SJCRH30 (cell line): ENCODE measurements at regions not wholly inside any gene's neighbourhood (a gene's known extent, or its start where the extent isn't known, plus 50 kb on each side); places are given as distances from the start of the nearest gene placed in this dataset.

Experiments
- DNase-seq, 2 experiments: peaks; one replicate each; pipeline ENCODE4 v3.0.0-alpha.2; 2015 to 2020
- H3K27ac ChIP-seq: fragments of 250-450 bp; sonication (Bioruptor Pico); 2 replicates; pipeline ENCODE4 v1.5.1; 2020; ENCODE audit warnings: mild to moderate bottlenecking, moderate library complexity
- H3K27me3 ChIP-seq: fragments of 250-450 bp; sonication (Bioruptor Pico); 2 replicates; pipeline ENCODE4 v1.5.1; 2020; ENCODE audit warnings: mild to moderate bottlenecking, moderate library complexity
- H3K36me3 ChIP-seq: fragments of 250-450 bp; sonication (Bioruptor Pico); 2 replicates; pipeline ENCODE4 v1.5.1; 2020; ENCODE audit warnings: mild to moderate bottlenecking, moderate library complexity
- H3K4me1 ChIP-seq: fragments of 250-450 bp; sonication (Bioruptor Pico); 2 replicates; pipeline ENCODE4 v1.5.1; 2020; ENCODE audit warnings: mild to moderate bottlenecking, moderate library complexity
- H3K4me3 ChIP-seq: fragments of 250-450 bp; sonication (Bioruptor Pico); 2 replicates; pipeline ENCODE4 v1.5.1; 2020; ENCODE audit warnings: mild to moderate bottlenecking, moderate library complexity
- H3K9me3 ChIP-seq: fragments of 250-450 bp; sonication (Bioruptor Pico); replicated peaks from 2 replicates; pipeline ENCODE4 v1.5.1; 2020; ENCODE audit warnings: mild to moderate bottlenecking, moderate library complexity

- no peak overlapping the region for H3K27ac ChIP-seq
- no peaks in the 10 kb centered on the region for H3K4me1 ChIP-seq
- no peak overlapping the region for H3K4me3 ChIP-seq
- H3K27me3 ChIP-seq, result no peaks in the 10 kb centered on the region
- DNase-seq, result no peak
- no peaks in the 10 kb centered on the region for H3K9me3 ChIP-seq
- no peaks in the 10 kb centered on the region for H3K36me3 ChIP-seq
Observed at GRCh38 chr5:40317023-40317422, 362.7 kb upstream of the PTGER4 start.

DNA sequence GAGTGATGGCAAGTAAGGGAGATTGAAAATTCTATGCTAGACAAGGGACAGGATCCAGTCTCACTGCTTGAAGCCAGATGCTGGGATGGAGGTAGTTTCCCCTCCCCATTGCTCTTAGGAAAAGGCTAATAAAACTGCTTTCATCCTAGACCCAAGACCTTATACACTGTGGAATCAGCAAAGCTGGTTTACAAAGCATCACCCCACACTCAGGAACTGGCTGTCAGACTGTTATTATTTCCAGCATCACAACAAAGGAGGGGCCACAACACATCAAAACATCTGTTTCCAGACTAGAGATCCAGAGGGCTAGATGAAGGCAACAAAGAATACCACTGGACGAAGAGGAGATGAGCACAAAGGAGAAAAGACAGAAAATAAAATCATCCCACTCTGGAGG is 364.6 kb upstream of the PTGER4 start:
- Histone ChIP-seq H3K4me1 (no peaks in the 10 kb centered on the region), H3K9me3 (no peaks in the 10 kb centered on the region), H3K27me3 (no peaks in the 10 kb centered on the region), H3K27ac (no peak overlapping the region), H3K36me3 (no peaks in the 10 kb centered on the region), H3K4me3 (no peak overlapping the region)
- DNase-seq, result no peak

GRCh38 chr5:40314275-40314674 is 365.4 kb upstream of the PTGER4 start:
- H3K9me3 ChIP-seq, result no peaks in the 10 kb centered on the region
- no peaks in the 10 kb centered on the region for H3K4me1 ChIP-seq
- DNase-seq, result no peak
- H3K27ac ChIP-seq, result no peak overlapping the region
- H3K4me3 ChIP-seq, result no peak overlapping the region
- H3K27me3 ChIP-seq, result no peaks in the 10 kb centered on the region
- H3K36me3 ChIP-seq, result no peaks in the 10 kb centered on the region

DNA sequence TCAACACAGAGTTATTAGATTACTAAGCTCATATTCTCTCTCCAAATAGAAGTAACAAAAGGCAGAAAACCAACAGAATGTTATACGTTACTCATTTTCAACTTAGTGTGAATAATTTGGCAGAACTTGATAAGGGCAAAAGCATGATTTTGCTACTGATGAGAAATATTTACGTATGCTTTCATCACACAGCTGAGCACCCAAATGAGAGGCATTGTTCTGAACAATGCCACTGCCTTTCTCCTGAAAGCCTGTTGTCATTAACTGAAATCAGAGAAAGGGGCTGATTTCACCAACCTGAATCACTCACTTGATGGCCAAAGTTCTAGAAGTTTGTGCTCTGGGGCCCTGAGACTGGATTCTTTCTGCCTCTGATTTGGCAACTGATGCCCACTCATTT is 367.5 kb upstream of the PTGER4 start:
- no peak overlapping the region for H3K27ac ChIP-seq

DNA sequence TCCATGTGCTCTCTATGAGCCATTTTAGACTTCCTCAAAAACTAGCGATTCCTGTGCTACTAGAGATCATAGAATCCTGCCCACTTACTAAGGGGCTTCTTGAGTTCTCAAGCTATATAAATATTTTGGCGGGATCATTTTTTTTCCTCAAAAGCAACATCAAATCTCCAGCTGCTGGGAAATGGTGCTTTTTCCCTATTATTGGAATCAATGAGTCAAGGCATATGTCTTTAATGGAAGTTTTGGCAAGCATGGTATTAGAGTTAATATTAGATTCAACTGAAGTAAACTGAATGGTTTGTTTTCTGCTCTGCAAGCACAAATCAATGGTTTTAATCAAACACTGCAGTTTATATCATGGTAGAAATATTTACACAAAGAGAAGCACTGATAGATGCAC is 369.9 kb upstream of the PTGER4 start:
- H3K27me3 ChIP-seq, result peaks cover 4% of the 10 kb centered on the region; the same call in 1 of the 2 replicates
- H3K4me1 ChIP-seq, result no peaks in the 10 kb centered on the region
- H3K9me3 ChIP-seq, result no peaks in the 10 kb centered on the region
- no peaks in the 10 kb centered on the region for H3K36me3 ChIP-seq
- no peak for DNase-seq
- no peak overlapping the region for H3K4me3 ChIP-seq
- no peak overlapping the region for H3K27ac ChIP-seq

More for the DNA sequence above, 367.5 kb upstream of the PTGER4 start:
- Histone ChIP-seq H3K4me3 (no peak overlapping the region), H3K9me3 (no peaks in the 10 kb centered on the region), H3K36me3 (no peaks in the 10 kb centered on the region), H3K4me1 (no peaks in the 10 kb centered on the region), H3K27me3 (no peaks in the 10 kb centered on the region)
- DNase-seq, result no peak

DNA sequence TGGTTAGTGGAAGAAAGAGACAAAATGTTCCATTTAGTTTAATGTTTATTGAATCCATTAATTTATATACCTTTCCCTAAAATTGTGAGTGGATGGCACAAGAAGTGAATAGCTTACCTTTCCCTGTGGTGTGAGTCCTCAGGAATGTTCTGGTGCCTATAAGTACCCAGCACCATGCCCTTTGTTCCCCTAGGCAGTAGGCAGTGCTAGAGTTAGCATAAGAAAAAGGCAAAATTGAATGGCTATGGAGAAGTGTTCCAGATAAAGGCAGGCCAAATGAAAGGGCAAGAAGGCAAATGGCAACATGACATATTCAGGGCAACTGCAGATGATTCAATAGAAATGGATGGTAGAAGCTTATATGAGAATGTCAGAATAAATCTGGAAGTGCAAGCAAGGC is 370.8 kb upstream of the PTGER4 start:
- H3K27ac ChIP-seq, result no peak overlapping the region
- no peaks in the 10 kb centered on the region for H3K4me1 ChIP-seq
- no peaks in the 10 kb centered on the region for H3K36me3 ChIP-seq
- no peaks in the 10 kb centered on the region for H3K9me3 ChIP-seq
- peaks cover 4% of the 10 kb centered on the region; the same call in 1 of the 2 replicates for H3K27me3 ChIP-seq
- no peak overlapping the region for H3K4me3 ChIP-seq
- DNase-seq, result no peak

- H3K27ac ChIP-seq, result no peak overlapping the region
- peaks cover 4% of the 10 kb centered on the region; the same call in 1 of the 2 replicates for H3K27me3 ChIP-seq
- DNase-seq, result no peak
- H3K9me3 ChIP-seq, result no peaks in the 10 kb centered on the region
- H3K4me1 ChIP-seq, result no peaks in the 10 kb centered on the region
- H3K4me3 ChIP-seq, result no peak overlapping the region
- H3K36me3 ChIP-seq, result no peaks in the 10 kb centered on the region
Observed at GRCh38 chr5:40307920-40308319, 371.8 kb upstream of the PTGER4 start.

DNA sequence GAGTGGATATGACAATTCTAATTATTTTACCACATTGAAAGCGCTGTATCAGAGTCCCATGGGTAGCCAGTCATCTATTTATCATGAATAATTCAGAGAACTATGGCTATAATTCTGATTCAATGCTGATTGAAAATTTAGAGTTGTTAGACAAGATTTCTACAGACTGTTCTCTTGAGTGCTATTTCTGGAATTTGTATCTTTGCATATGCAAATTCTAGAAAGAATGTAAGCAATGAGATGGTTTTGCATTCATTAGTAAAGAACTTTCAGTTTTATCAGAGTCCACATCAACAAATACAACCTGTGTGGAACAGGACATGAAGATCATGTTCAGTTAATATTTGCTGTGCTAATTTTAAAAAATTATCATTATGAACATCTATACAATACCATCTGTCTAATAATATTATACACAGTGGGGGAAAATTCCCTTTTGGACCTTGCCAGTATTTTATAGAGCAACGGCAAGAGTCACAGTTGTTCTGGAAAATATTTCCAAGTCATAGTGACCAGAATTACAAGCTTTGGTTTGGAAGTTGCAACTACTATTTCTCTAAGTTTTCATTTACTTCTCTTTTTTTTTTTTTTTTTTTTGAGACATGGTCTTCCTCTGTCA is 372.7 kb upstream of the PTGER4 start:
- no peaks in the 10 kb centered on the region for H3K36me3 ChIP-seq
- no peak for DNase-seq
- H3K27ac ChIP-seq, result no peak overlapping the region
- H3K4me1 ChIP-seq, result no peaks in the 10 kb centered on the region
- peaks cover 4% of the 10 kb centered on the region; the same call in 1 of the 2 replicates for H3K27me3 ChIP-seq
- no peak overlapping the region for H3K4me3 ChIP-seq
- no peaks in the 10 kb centered on the region for H3K9me3 ChIP-seq

- no peak for DNase-seq
- no peaks in the 10 kb centered on the region; the same call in 1 of the 2 replicates for H3K36me3 ChIP-seq
- H3K4me3 ChIP-seq, result no peak overlapping the region
- H3K4me1 ChIP-seq, result no peaks in the 10 kb centered on the region
- no peaks in the 10 kb centered on the region; the same call in 1 of the 2 replicates for H3K9me3 ChIP-seq
- H3K27me3 ChIP-seq, result no peaks in the 10 kb centered on the region
- no peak overlapping the region for H3K27ac ChIP-seq
Observed at GRCh38 chr5:40292006-40292405, 387.7 kb upstream of the PTGER4 start.

DNA sequence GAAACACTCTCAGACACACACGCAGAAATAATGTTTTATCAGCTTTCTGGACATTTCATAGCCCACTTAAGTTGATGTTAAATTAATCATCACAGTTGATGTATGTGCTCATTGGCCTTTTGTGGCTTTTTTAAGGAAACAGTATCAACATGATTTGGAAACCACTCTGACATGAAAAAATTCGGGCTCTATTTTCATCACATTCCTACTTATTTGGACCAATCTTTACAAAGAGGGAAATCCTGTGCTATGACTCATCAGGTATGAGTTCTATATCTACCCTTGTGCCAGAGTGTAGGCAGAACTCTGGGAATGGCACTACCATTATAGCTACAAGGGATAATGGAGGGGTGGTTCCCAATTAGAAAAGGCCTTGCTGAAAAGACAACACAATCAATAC is 388.4 kb upstream of the PTGER4 start:
- H3K4me1 ChIP-seq, result no peaks in the 10 kb centered on the region
- H3K36me3 ChIP-seq, result no peaks in the 10 kb centered on the region; the same call in 1 of the 2 replicates
- H3K9me3 ChIP-seq, result no peaks in the 10 kb centered on the region; the same call in 1 of the 2 replicates
- H3K27ac ChIP-seq, result no peak overlapping the region
- no peak overlapping the region for H3K4me3 ChIP-seq
- no peaks in the 10 kb centered on the region for H3K27me3 ChIP-seq
- no peak for DNase-seq

DNA sequence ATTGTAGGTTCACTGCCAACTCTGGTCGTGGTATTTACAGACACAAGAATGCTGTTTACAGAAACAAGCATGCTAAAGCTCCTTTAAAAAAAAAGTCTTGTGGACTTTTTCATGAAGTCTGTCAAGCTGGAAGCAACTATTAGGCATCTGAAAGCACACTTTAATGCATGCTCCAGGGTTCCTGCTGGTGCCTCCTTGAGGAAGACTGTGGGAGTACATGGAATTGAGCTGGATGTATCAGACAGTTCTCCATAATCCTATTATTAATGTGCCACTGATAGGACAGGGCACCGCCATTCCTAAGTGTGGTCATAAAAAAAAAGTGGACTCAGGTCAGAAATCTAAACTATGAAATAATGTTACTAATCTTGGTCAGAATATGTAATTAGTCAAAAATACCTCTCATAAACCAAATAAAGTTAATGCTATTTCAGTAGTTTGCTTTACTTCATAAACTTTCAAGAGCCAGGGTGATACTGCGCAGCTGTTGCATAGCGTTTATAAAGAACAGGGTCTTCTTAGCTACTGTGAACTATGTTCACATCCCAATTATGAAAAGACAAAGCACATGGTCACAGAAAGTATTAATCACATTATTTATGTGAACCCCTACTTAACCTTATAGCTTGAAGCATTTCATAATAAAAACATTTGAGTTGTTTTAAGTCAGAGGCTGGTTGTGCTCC is 390.8 kb upstream of the PTGER4 start:
- peak; percentile 7 to 34 for DNase-seq
- Histone ChIP-seq H3K4me1 (no peaks in the 10 kb centered on the region), H3K36me3 (no peaks in the 10 kb centered on the region), H3K27me3 (no peaks in the 10 kb centered on the region), H3K9me3 (no peaks in the 10 kb centered on the region), H3K4me3 (no peak overlapping the region), H3K27ac (no peak overlapping the region)

DNA sequence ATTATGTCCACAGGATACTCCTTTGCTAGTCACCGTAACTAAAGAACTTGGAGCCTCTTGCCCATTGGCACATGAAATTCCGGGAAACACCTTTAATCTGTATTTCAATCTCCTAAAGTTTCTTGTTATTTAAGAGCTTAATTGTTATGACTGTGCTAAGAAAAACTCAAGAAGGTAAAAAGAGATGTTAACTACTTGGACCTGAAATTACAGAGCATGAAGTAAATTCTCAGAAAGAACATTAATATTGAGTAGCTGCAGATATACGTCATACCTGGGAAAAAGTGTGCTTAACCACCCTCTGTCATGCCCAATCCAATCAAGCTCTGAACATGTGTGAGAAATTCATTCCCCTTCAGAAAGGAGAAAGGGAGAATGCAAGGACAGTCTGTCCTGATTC is 394.9 kb upstream of the PTGER4 start:
- Histone ChIP-seq H3K27me3 (no peaks in the 10 kb centered on the region), H3K9me3 (no peaks in the 10 kb centered on the region), H3K4me3 (no peak overlapping the region), H3K36me3 (no peaks in the 10 kb centered on the region), H3K27ac (no peak overlapping the region), H3K4me1 (no peaks in the 10 kb centered on the region)
- DNase-seq, result no peak

GRCh38 chr5:40278881-40279280 is 400.8 kb upstream of the PTGER4 start:
- H3K27ac ChIP-seq, result no peak overlapping the region
- DNase-seq, result no peak
- H3K36me3 ChIP-seq, result no peaks in the 10 kb centered on the region
- H3K4me1 ChIP-seq, result no peaks in the 10 kb centered on the region
- H3K9me3 ChIP-seq, result no peaks in the 10 kb centered on the region
- no peak overlapping the region for H3K4me3 ChIP-seq
- H3K27me3 ChIP-seq, result no peaks in the 10 kb centered on the region

DNA sequence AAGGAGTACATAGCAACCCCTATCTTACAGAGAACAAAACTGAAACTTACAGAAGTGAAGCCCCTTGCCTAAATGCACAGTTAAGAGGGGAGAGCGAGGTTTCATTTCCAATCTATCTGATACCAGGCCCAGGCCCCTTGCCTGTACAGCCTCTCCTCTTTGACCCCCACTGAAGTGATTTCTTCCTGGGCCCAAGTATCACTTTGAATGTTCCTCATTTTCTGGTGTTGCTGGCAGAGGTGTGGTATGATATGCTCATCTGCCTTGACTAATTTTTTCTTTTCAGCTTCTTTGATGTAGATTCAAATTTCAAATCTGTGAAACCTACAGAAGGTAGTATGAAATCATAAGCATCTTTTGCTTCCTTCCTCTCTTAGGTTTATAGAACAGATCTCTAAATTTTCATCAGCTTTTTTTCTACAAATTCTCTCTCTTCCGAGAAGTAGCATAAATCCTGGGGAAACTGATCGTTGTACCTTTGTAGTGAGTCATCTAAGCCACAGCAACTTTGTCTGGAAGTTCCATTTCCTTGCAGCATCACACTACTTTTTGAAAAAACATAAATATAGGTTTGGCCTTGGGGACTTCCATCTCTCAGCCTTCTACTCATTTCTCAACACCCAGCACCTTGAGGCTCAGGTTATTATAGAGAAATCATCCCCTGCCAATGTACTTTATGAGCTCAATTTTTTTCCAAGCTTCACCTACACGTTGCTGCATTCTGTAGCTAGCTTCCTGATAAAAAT is 402.4 kb upstream of the PTGER4 start:
- Histone ChIP-seq H3K27me3 (no peaks in the 10 kb centered on the region), H3K4me1 (no peaks in the 10 kb centered on the region), H3K9me3 (no peaks in the 10 kb centered on the region), H3K27ac (no peak overlapping the region), H3K36me3 (no peaks in the 10 kb centered on the region), H3K4me3 (no peak overlapping the region)
- no peak for DNase-seq

DNA sequence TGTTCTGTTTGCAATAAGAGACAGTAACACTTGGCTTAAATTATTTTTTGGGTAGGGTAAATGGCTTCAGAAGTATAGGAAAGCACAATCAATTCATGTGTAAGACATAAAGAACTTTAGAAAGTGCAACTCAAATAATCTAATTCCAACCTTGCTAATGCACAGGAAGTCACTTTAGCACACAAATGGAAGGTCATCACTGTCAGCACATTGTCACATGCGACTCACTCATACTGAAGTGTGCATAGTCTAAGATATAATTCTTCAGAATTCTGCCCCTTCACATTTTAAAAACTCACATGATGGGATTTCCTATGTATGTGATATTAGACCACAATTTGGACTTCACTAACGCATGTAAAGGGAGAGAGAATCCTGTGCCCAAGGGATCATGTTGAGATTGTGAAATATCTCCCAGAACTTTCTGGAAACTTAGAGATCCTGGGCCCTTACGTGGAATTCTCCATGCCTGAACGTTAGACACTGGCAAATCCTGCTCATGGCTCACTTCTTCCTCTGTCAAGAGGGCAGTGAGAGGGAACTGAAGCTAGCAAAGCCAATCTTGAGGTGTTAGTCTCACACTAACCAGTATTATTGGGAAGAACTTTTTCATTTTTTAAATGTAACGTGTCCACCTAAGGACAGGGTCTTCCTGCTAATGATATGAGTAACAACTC is 403.2 kb upstream of the PTGER4 start:
- H3K27ac ChIP-seq, result no peak overlapping the region
- H3K27me3 ChIP-seq, result no peaks in the 10 kb centered on the region
- H3K4me3 ChIP-seq, result no peak overlapping the region
- H3K9me3 ChIP-seq, result no peaks in the 10 kb centered on the region
- no peak for DNase-seq
- no peaks in the 10 kb centered on the region for H3K4me1 ChIP-seq
- H3K36me3 ChIP-seq, result no peaks in the 10 kb centered on the region
